NCI-H2227 (cell line): ENCODE measurements at regions not wholly inside any gene's neighbourhood (a gene's known extent, or its start where the extent isn't known, plus 50 kb on each side); places are given as distances from the start of the nearest gene placed in this dataset.

Experiments used
- DNase-seq: peaks from one replicate; lab custom pipeline; 2025; ENCODE audit not compliant: unreplicated experiment; lab: John Stamatoyannopoulos, UW

- no peak for DNase-seq
These were observed 82.9 kb downstream of the HES1 start for GRCh38 chr3:194218646-194219453.

GRCh38 chr3:194219826-194220410, 84.0 kb downstream of the HES1 start:
- no peak for DNase-seq

- DNase-seq: no peak
These were observed 85.0 kb downstream of the HES1 start for GRCh38 chr3:194220901-194221326.

- DNase-seq: no peak
These were observed 85.4 kb downstream of the HES1 start for GRCh38 chr3:194221336-194221735.

- DNase-seq: no peak
These were observed 88.0 kb downstream of the HES1 start for GRCh38 chr3:194223951-194224350.

GRCh38 chr3:194224471-194225417, 88.8 kb downstream of the HES1 start:
- DNase-seq: no peak

GRCh38 chr3:194225418-194225812, 89.5 kb downstream of the HES1 start:
- DNase-seq: no peak

GRCh38 chr3:194225988-194226663, 90.2 kb downstream of the HES1 start:
- peak; percentile 16 for DNase-seq

GRCh38 chr3:194231929-194232832, 96.2 kb downstream of the HES1 start:
- DNase-seq: no peak

GRCh38 chr3:194233150-194233549, 97.2 kb downstream of the HES1 start:
- no peak for DNase-seq

GRCh38 chr3:194235160-194235559, 99.2 kb downstream of the HES1 start:
- DNase-seq: no peak

- no peak for DNase-seq
These were observed 101.2 kb downstream of the HES1 start for GRCh38 chr3:194237110-194237509.

GRCh38 chr3:194240766-194241165, 104.8 kb downstream of the HES1 start:
- no peak for DNase-seq

GRCh38 chr3:194243172-194243837, 107.4 kb downstream of the HES1 start:
- no peak for DNase-seq

- DNase-seq: no peak
These were observed 107.0 kb downstream of the CPN2 start for GRCh38 chr3:194244167-194244566.

GRCh38 chr3:194245474-194245873, 105.7 kb downstream of the CPN2 start:
- DNase-seq: no peak

GRCh38 chr3:194245975-194246561, 105.1 kb downstream of the CPN2 start:
- DNase-seq: no peak

GRCh38 chr3:194246709-194247349, 104.3 kb downstream of the CPN2 start:
- no peak for DNase-seq

GRCh38 chr3:194247350-194247740, 103.8 kb downstream of the CPN2 start:
- no peak for DNase-seq
